GM23338 (cell line): ENCODE measurements at regions not wholly inside any gene's neighbourhood (a gene's known extent, or its start where the extent isn't known, plus 50 kb on each side); places are given as distances from the start of the nearest gene placed in this dataset.

Experiments
- ATAC-seq: fragments of 200-7000 bp; cut with Tn5 transposase; 3 replicates; pipeline ENCODE4 v1.9.1; 2020
- DNase-seq: peaks from one replicate; pipeline ENCODE4 v3.0.0-alpha.2; 2015; ENCODE audit warnings: low spot score
- H2AFZ ChIP-seq: fragments of 200-600 bp; sonication (generic); 2 replicates; pipeline ENCODE4 v1.8.0; 2016; ENCODE audit warnings: antibody characterized with exemption, mild to moderate bottlenecking, moderate library complexity
- H3F3A ChIP-seq: fragments of 200-600 bp; sonication (generic); replicated peaks from 2 replicates; pipeline ENCODE4 v1.8.0; 2017; ENCODE audit warnings: antibody characterized with exemption, mixed run types, low read depth
- H3K27ac ChIP-seq: fragments of 200-600 bp; sonication (generic); 2 replicates; pipeline ENCODE4 v1.6.1; 2016; ENCODE audit warnings: low read depth
- H3K27me3 ChIP-seq: fragments of 200-600 bp; sonication (generic); 2 replicates; pipeline ENCODE4 v1.8.0; 2016; ENCODE audit warnings: mild to moderate bottlenecking, mixed run types, moderate library complexity; ENCODE audit not compliant: insufficient read depth
- H3K36me3 ChIP-seq: fragments of 200-600 bp; sonication (generic); 2 replicates; pipeline ENCODE4 v1.8.0; 2016; ENCODE audit warnings: mild to moderate bottlenecking; ENCODE audit not compliant: insufficient read depth
- H3K4me1 ChIP-seq: fragments of 200-600 bp; sonication (generic); 2 replicates; pipeline ENCODE4 v1.8.0; 2016; ENCODE audit warnings: mild to moderate bottlenecking, moderate library complexity; ENCODE audit not compliant: insufficient read depth
- H3K4me2 ChIP-seq: fragments of 200-600 bp; sonication (generic); 2 replicates; pipeline ENCODE4 v1.7.1; 2017; ENCODE audit warnings: mixed run types
- H3K4me3 ChIP-seq: fragments of 200-600 bp; sonication (generic); 2 replicates; pipeline ENCODE4 v1.6.1; 2016; ENCODE audit warnings: mixed run types
- H3K79me2 ChIP-seq: fragments of 200-600 bp; sonication (generic); replicated peaks from 2 replicates; pipeline ENCODE4 v1.8.0; 2017; ENCODE audit warnings: mild to moderate bottlenecking; ENCODE audit not compliant: insufficient read depth
- H3K9me2 ChIP-seq: fragments of 200-600 bp; sonication (generic); 2 replicates; pipeline ENCODE4 v1.8.0; 2017; ENCODE audit not compliant: insufficient read depth
- H4K20me1 ChIP-seq: fragments of 200-600 bp; sonication (generic); replicated peaks from 2 replicates; pipeline ENCODE4 v1.8.0; 2017; ENCODE audit warnings: mild to moderate bottlenecking; ENCODE audit not compliant: insufficient read depth
- H3K27ac Mint-ChIP-seq: 2 replicates; pipeline ENCODE4 v1.8.0; 2020; ENCODE audit warnings: inconsistent platforms, mild to moderate bottlenecking, moderate library complexity, mixed read lengths
- H3K27me3 Mint-ChIP-seq: 3 replicates; pipeline ENCODE4 v1.8.0; 2022; ENCODE audit warnings: low read depth, mild to moderate bottlenecking, moderate library complexity, mixed read lengths, inconsistent platforms; ENCODE audit not compliant: insufficient read depth, poor library complexity
- H3K36me3 Mint-ChIP-seq: 3 replicates; pipeline ENCODE4 v1.8.0; 2021; ENCODE audit warnings: low read depth, mild to moderate bottlenecking, inconsistent platforms, moderate library complexity, mixed read lengths
- H3K4me1 Mint-ChIP-seq: 3 replicates; pipeline ENCODE4 v1.8.0; 2020; ENCODE audit warnings: mild to moderate bottlenecking, inconsistent platforms, mixed read lengths
- H3K4me3 Mint-ChIP-seq: 3 replicates; pipeline ENCODE4 v1.8.0; 2021; ENCODE audit warnings: moderate library complexity, mild to moderate bottlenecking, inconsistent platforms, mixed read lengths
- H3K9me3 Mint-ChIP-seq: 3 replicates; pipeline ENCODE4 v1.8.0; 2020; ENCODE audit warnings: moderate library complexity, mild to moderate bottlenecking, inconsistent platforms, mixed read lengths
- JUNB ChIP-seq: IDR thresholded peaks from one replicate; pipeline ENCODE4 v1.6.1; 2016; ENCODE audit warnings: antibody characterized with exemption; ENCODE audit not compliant: unreplicated experiment
- REST ChIP-seq: IDR thresholded peaks from one replicate; pipeline ENCODE4 v1.6.1; 2018; ENCODE audit warnings: antibody characterized with exemption; ENCODE audit not compliant: unreplicated experiment
- ZNF114 ChIP-seq: fragments of 250-450 bp; sonication (Bioruptor Pico); IDR thresholded peaks from 2 replicates; pipeline ENCODE4 v1.5.0; 2020; ENCODE audit warnings: mild to moderate bottlenecking, moderate library complexity
- ZNF462 ChIP-seq: fragments of 250-450 bp; sonication (Bioruptor Pico); IDR thresholded peaks from 2 replicates; pipeline ENCODE4 v1.5.0; 2020; ENCODE audit warnings: mild to moderate bottlenecking, moderate library complexity
- TF ChIP-seq, protein P1 (sequence below): IDR thresholded peaks from 2 replicates; pipeline ENCODE4 v1.6.1; 2016; ENCODE audit warnings: antibody characterized with exemption

DNA sequence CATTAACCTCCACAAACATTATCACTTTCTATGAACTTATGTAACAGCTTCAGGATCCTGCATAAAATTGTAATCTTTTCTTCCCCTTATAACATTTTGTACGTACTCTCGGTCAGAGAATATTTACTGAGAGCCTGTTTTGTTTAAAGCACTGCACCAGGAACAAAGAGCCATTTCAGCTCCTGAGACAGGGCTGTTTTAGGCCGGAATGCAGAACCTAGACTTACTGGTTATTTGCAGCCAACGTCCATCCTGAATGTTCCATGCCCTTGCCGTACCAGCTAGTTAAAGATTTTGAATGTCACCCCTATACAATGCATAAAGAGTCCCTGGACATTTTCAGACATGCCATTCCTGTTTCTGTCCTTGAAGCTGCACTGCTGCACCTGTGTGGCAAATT lies 248.8 kb downstream of the PCDH7 start (continued):
- no peak for TF ChIP-seq ZNF114 (CRISPR knock-in tag)
- no peak for TF ChIP-seq REST
- no peak for TF ChIP-seq JUNB
- TF ChIP-seq ZNF462, result no peak

DNA sequence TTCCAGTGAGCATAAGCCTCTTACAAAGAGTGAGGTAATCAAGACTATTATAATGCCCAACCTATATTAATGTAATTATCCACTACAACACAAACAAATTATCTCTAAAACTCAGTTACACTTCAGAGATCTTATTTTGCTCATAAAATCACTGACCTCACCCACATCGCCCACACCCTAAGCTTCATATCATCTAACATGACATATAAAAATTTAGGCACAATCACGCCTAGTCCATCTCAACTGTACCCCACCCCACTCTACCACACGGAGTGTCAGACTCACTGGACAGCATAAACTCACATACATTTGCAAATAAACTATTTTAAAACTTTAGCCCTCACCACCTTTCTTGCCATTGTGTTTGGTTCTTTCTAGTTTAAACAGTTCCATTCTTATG lies 252.4 kb downstream of the PCDH7 start:
- no peak overlapping the region for H3K4me2 ChIP-seq
- peaks cover 31% of the 10 kb centered on the region for H3K4me1 Mint-ChIP-seq
- H3K27me3 Mint-ChIP-seq, result peaks cover under 1% of the 10 kb centered on the region
- H3K27ac ChIP-seq, result no peak overlapping the region
- H3K27ac Mint-ChIP-seq, result no peak overlapping the region
- H3K79me2 ChIP-seq, result no peaks in the 10 kb centered on the region
- no peak overlapping the region for H3K4me3 Mint-ChIP-seq
- H2AFZ ChIP-seq, result no peak overlapping the region
- peaks cover 26% of the 10 kb centered on the region for H3K4me1 ChIP-seq
- H3K9me3 Mint-ChIP-seq, result no peaks in the 10 kb centered on the region
- H3K9me2 ChIP-seq, result no peaks in the 10 kb centered on the region
- no peak overlapping the region for H3K4me3 ChIP-seq
- no peaks in the 10 kb centered on the region for H4K20me1 ChIP-seq
- DNase-seq (no peak), ATAC-seq (no peak)
- no peaks in the 10 kb centered on the region for H3K36me3 Mint-ChIP-seq
- no peaks in the 10 kb centered on the region for H3F3A ChIP-seq
- H3K27me3 ChIP-seq, result no peaks in the 10 kb centered on the region
- H3K36me3 ChIP-seq, result no peaks in the 10 kb centered on the region
- TF ChIP-seq, protein P1, sequence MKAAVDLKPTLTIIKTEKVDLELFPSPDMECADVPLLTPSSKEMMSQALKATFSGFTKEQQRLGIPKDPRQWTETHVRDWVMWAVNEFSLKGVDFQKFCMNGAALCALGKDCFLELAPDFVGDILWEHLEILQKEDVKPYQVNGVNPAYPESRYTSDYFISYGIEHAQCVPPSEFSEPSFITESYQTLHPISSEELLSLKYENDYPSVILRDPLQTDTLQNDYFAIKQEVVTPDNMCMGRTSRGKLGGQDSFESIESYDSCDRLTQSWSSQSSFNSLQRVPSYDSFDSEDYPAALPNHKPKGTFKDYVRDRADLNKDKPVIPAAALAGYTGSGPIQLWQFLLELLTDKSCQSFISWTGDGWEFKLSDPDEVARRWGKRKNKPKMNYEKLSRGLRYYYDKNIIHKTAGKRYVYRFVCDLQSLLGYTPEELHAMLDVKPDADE, result no peak
